ENCODE measurements at regions not wholly inside any gene's neighbourhood (a gene's known extent, or its start where the extent isn't known, plus 50 kb on each side); places are given as distances from the start of the nearest gene placed in this dataset.

- 0 out of 2 replicates have a peak, but pooled peaks have one; percentile 29 for TF ChIP-seq REST (tag by site-specific recombination; IDR thresholded peaks at IDR 0.05)
- TF ChIP-seq ZNF629 (tag by site-specific recombination; IDR thresholded peaks at IDR 0.05) = peak; percentile 27; the same call in 1 of the 2 replicates
- peak; percentile 83 for TF ChIP-seq ZNF518A (tag by site-specific recombination; conservative IDR thresholded peaks at IDR 0.05; ENCODE audit: low read depth)
- TF ChIP-seq ZNF426 (tag by site-specific recombination; IDR thresholded peaks at IDR 0.05) = peak; percentile 72
- peak; percentile 22; the same call in 1 of the 2 replicates for TF ChIP-seq ZNF654 (tag by site-specific recombination; IDR thresholded peaks at IDR 0.05; ENCODE audit: low read depth)
- TF ChIP-seq ZXDB (tag by site-specific recombination; IDR thresholded peaks at IDR 0.05) = 0 out of 2 replicates have a peak, but pooled peaks have one; percentile 35
Observed at GRCh38 chr20:23139984-23140383, 53.9 kb upstream of the CD93 start (continued).

GRCh38 chr20:23139524-23139923, 53.4 kb upstream of the CD93 start:
- Histone ChIP-seq H3K9me3 (ENCODE audit: control insufficient read depth, insufficient read depth, low read depth, low read length) (no peaks in the 10 kb centered on the region), H3K4me3 (ENCODE audit: low read depth, low read length) (no peak overlapping the region), H3K36me3 (ENCODE audit: control insufficient read depth in 2 of 2, insufficient read depth in 1 of 2, low read length in 2 of 2) (no peaks in the 10 kb centered on the region), H3K27ac (ENCODE audit: extremely low read depth, low read depth, low read length) (no peak overlapping the region), H3K4me1 (ENCODE audit: control insufficient read depth, insufficient read depth, low read length) (no peaks in the 10 kb centered on the region)
- TF ChIP-seq ZNF18 (tag by site-specific recombination; IDR thresholded peaks at IDR 0.05) = peak; percentile 46; the same call in 1 of the 2 replicates
- TF ChIP-seq BCL11B (tag by site-specific recombination; IDR thresholded peaks at IDR 0.05; ENCODE audit: low read depth) = no peak
- TF ChIP-seq ZNF223 (tag by site-specific recombination; IDR thresholded peaks at IDR 0.05) = no peak
- POLR2A ChIA-PET = no interaction called here
- CTCF ChIA-PET = interaction anchor here (0.5 kb wide), 1 partner anchor 36 kb away, joined by 3 read pairs; no protein-coding TSS in a partner anchor

GRCh38 chr20:23138682-23139081, 52.6 kb upstream of the CD93 start:
- no peaks in the 10 kb centered on the region for H3K4me1 ChIP-seq (ENCODE audit: control insufficient read depth, insufficient read depth, low read length)
- ChIA-PET CTCF (interaction anchor here (0.7 kb wide), 1 partner anchor 562 kb away, joined by 4 read pairs; no protein-coding TSS in a partner anchor), POLR2A (no interaction called here)
- no peak overlapping the region for H3K27ac ChIP-seq (ENCODE audit: extremely low read depth, low read depth, low read length)
- no peaks in the 10 kb centered on the region for H3K9me3 ChIP-seq (ENCODE audit: control insufficient read depth, insufficient read depth, low read depth, low read length)
- H3K36me3 ChIP-seq (ENCODE audit: control insufficient read depth in 2 of 2, insufficient read depth in 1 of 2, low read length in 2 of 2) = no peaks in the 10 kb centered on the region
- TF ChIP-seq ZNF140 (tag by site-specific recombination; IDR thresholded peaks at IDR 0.05) (no peak), ZNF311 (tag by site-specific recombination; IDR thresholded peaks at IDR 0.05; ENCODE audit: borderline replicate concordance) (no peak), ZNF645 (tag by site-specific recombination; IDR thresholded peaks at IDR 0.05) (no peak), ZNF621 (tag by site-specific recombination; IDR thresholded peaks at IDR 0.05) (no peak), ZSCAN16 (tag by site-specific recombination; IDR thresholded peaks at IDR 0.05) (no peak), ZNF2 (tag by site-specific recombination; IDR thresholded peaks at IDR 0.05) (no peak), ZNF530 (tag by site-specific recombination; IDR thresholded peaks at IDR 0.05; ENCODE audit: low read depth) (no peak), ZEB2 (tag by site-specific recombination; IDR thresholded peaks at IDR 0.05) (no peak), ZNF148 (tag by site-specific recombination; IDR thresholded peaks at IDR 0.05; ENCODE audit: borderline replicate concordance) (no peak), ZNF394 (tag by site-specific recombination; IDR thresholded peaks at IDR 0.05; ENCODE audit: borderline replicate concordance) (no peak)
- no peak overlapping the region for H3K4me3 ChIP-seq (ENCODE audit: low read depth, low read length)
